ENCODE measurements at regions not wholly inside any gene's neighbourhood (a gene's known extent, or its start where the extent isn't known, plus 50 kb on each side); places are given as distances from the start of the nearest gene placed in this dataset.

GRCh38 chr5:2929779-2930178 lies 178.3 kb upstream of the IRX2 start:
- Histone ChIP-seq H3K4me3 (ENCODE audit: low read length in 3 of 3) (no peak overlapping the region), H3K4me1 (ENCODE audit: control insufficient read depth in 2 of 3, insufficient read depth in 2 of 3, low read depth in 1 of 3, low read length in 3 of 3) (no peaks in the 10 kb centered on the region), H3K36me3 (ENCODE audit: control insufficient read depth in 2 of 3, insufficient read depth in 3 of 3, low read length in 3 of 3) (no peaks in the 10 kb centered on the region), H3K27ac (ENCODE audit: low read depth in 2 of 2, low read length in 2 of 2) (no peak overlapping the region), H3K9me3 (ENCODE audit: control insufficient read depth in 2 of 3, insufficient read depth in 1 of 3, low read length in 3 of 3) (no peaks in the 10 kb centered on the region), H3K27me3 (ENCODE audit: control insufficient read depth, insufficient read depth, low read length) (no peaks in the 10 kb centered on the region), H3K9ac (ENCODE audit: low read length in 3 of 3) (no peak overlapping the region)
- intact Hi-C loops (cut with DNase I): no loop called here
- no peak for TF ChIP-seq CTCF (IDR thresholded peaks at IDR 0.05; ENCODE audit: borderline replicate concordance, extremely low read depth, insufficient read depth)
- no peak for FAIRE-seq
- DNase-seq: no peak

- no peak overlapping the region for H3K9ac ChIP-seq (ENCODE audit: low read length in 3 of 3)
Measured at GRCh38 chr5:2921651-2922050, 170.2 kb upstream of the IRX2 start.

GRCh38 chr5:2921176-2921575 lies 169.7 kb upstream of the IRX2 start:
- Histone ChIP-seq H3K4me1 (ENCODE audit: control insufficient read depth in 2 of 3, insufficient read depth in 2 of 3, low read depth in 1 of 3, low read length in 3 of 3) (no peaks in the 10 kb centered on the region), H3K9ac (ENCODE audit: low read length in 3 of 3) (no peak overlapping the region), H3K4me3 (ENCODE audit: low read length in 3 of 3) (no peak overlapping the region), H3K9me3 (ENCODE audit: control insufficient read depth in 2 of 3, insufficient read depth in 1 of 3, low read length in 3 of 3) (peaks cover 0 to 12% (median 5%) of the 10 kb centered on the region in 3 donors), H3K36me3 (ENCODE audit: control insufficient read depth in 2 of 3, insufficient read depth in 3 of 3, low read length in 3 of 3) (no peaks in the 10 kb centered on the region), H3K27ac (ENCODE audit: low read depth in 2 of 2, low read length in 2 of 2) (no peak overlapping the region), H3K27me3 (ENCODE audit: control insufficient read depth, insufficient read depth, low read length) (no peaks in the 10 kb centered on the region)
- no peak for FAIRE-seq
- no peak for TF ChIP-seq CTCF (IDR thresholded peaks at IDR 0.05; ENCODE audit: borderline replicate concordance, extremely low read depth, insufficient read depth)
- no peak for DNase-seq
- intact Hi-C loops (cut with DNase I): no loop called here

More at GRCh38 chr5:2921651-2922050, 170.2 kb upstream of the IRX2 start:
- no peak for FAIRE-seq
- Histone ChIP-seq H3K27me3 (ENCODE audit: control insufficient read depth, insufficient read depth, low read length) (no peaks in the 10 kb centered on the region), H3K4me3 (ENCODE audit: low read length in 3 of 3) (no peak overlapping the region), H3K27ac (ENCODE audit: low read depth in 2 of 2, low read length in 2 of 2) (no peak overlapping the region), H3K9me3 (ENCODE audit: control insufficient read depth in 2 of 3, insufficient read depth in 1 of 3, low read length in 3 of 3) (peaks cover 0 to 12% (median 5%) of the 10 kb centered on the region in 3 donors), H3K36me3 (ENCODE audit: control insufficient read depth in 2 of 3, insufficient read depth in 3 of 3, low read length in 3 of 3) (no peaks in the 10 kb centered on the region), H3K4me1 (ENCODE audit: control insufficient read depth in 2 of 3, insufficient read depth in 2 of 3, low read depth in 1 of 3, low read length in 3 of 3) (no peaks in the 10 kb centered on the region)
- intact Hi-C loops (cut with DNase I): no loop called here
- DNase-seq: no peak
- TF ChIP-seq CTCF (IDR thresholded peaks at IDR 0.05; ENCODE audit: borderline replicate concordance, extremely low read depth, insufficient read depth): no peak

- no peak overlapping the region for H3K9ac ChIP-seq (ENCODE audit: low read length in 3 of 3)
- H3K9me3 ChIP-seq (ENCODE audit: control insufficient read depth in 2 of 3, insufficient read depth in 1 of 3, low read length in 3 of 3): peaks cover 0 to 12% (median 5%) of the 10 kb centered on the region in 3 donors
- TF ChIP-seq CTCF (IDR thresholded peaks at IDR 0.05; ENCODE audit: borderline replicate concordance, extremely low read depth, insufficient read depth): no peak
- H3K4me1 ChIP-seq (ENCODE audit: control insufficient read depth in 2 of 3, insufficient read depth in 2 of 3, low read depth in 1 of 3, low read length in 3 of 3): no peaks in the 10 kb centered on the region
- intact Hi-C loops (cut with DNase I): no loop called here
- DNase-seq: no peak
- no peak overlapping the region for H3K4me3 ChIP-seq (ENCODE audit: low read length in 3 of 3)
- no peaks in the 10 kb centered on the region for H3K27me3 ChIP-seq (ENCODE audit: control insufficient read depth, insufficient read depth, low read length)
- no peak overlapping the region for H3K27ac ChIP-seq (ENCODE audit: low read depth in 2 of 2, low read length in 2 of 2)
- H3K36me3 ChIP-seq (ENCODE audit: control insufficient read depth in 2 of 3, insufficient read depth in 3 of 3, low read length in 3 of 3): no peaks in the 10 kb centered on the region
- no peak for FAIRE-seq
Measured at GRCh38 chr5:2920312-2920711, 168.8 kb upstream of the IRX2 start.
